BJ (cell line): ENCODE measurements at regions not wholly inside any gene's neighbourhood (a gene's known extent, or its start where the extent isn't known, plus 50 kb on each side); places are given as distances from the start of the nearest gene placed in this dataset.

Experiments
- CTCF ChIA-PET: fragments of 350-600 bp; formaldehyde crosslinking; extraction: SDS; loops from one replicate; lab custom pipeline; 2021; ENCODE audit warnings: antibody characterized with exemption, inconsistent platforms; lab: Yijun Ruan, JAX
- POLR2A ChIA-PET: fragments of 300-600 bp; sonication (Branson Sonifier 250); formaldehyde crosslinking; extraction: SDS; loops from one replicate; lab custom pipeline; 2021; ENCODE audit warnings: antibody characterized with exemption; lab: Charles Lee
- DNase-seq: peaks from one replicate; pipeline ENCODE4 v3.0.0-alpha.2; 2011; ENCODE audit warnings: low read depth
- H3K27me3 ChIP-seq: 2 replicates; pipeline ENCODE4 v1.6.0; 2011; ENCODE audit warnings: low read length; ENCODE audit not compliant: control insufficient read depth, insufficient read depth
- H3K36me3 ChIP-seq: 2 replicates; pipeline ENCODE4 v1.5.1; 2011; ENCODE audit warnings: low read length; ENCODE audit not compliant: control insufficient read depth, insufficient read depth
- H3K4me3 ChIP-seq: 2 replicates; pipeline ENCODE4 v1.5.1; 2011; ENCODE audit warnings: low read depth, mild to moderate bottlenecking, control low read depth, low read length
- CTCF ChIP-seq: IDR thresholded peaks from 2 replicates; pipeline ENCODE4 v1.5.1; 2011; ENCODE audit warnings: low read depth, mild to moderate bottlenecking, control low read depth, inconsistent platforms, low read length, moderate library complexity; ENCODE audit not compliant: insufficient read depth

GRCh38 chr6:2447318-2447920, 202.0 kb upstream of the GMDS start:
- ChIA-PET POLR2A (no interaction called here), CTCF (interaction anchor here (0.6 to 3.0 kb wide), 12 partner anchors 9 to 1457 kb away, joined by 3 to 23 read pairs (median 4); no protein-coding TSS in a partner anchor)
- H3K27me3 ChIP-seq, result 0 out of 2 replicates have a peak, but pooled peaks cover 5% of the 10 kb centered on the region
- no peak for TF ChIP-seq CTCF
- H3K36me3 ChIP-seq, result no peaks in the 10 kb centered on the region
- DNase-seq, result no peak
- H3K4me3 ChIP-seq, result no peak overlapping the region

GRCh38 chr6:2441601-2442475, 196.4 kb upstream of the GMDS start:
- H3K27me3 ChIP-seq, result no peaks in the 10 kb centered on the region
- no peak for DNase-seq
- H3K4me3 ChIP-seq, result no peak overlapping the region
- no peaks in the 10 kb centered on the region for H3K36me3 ChIP-seq
- no peak for TF ChIP-seq CTCF
- ChIA-PET CTCF (interaction anchor here (1.0 to 1.1 kb wide), 3 partner anchors 9 to 846 kb away, joined by 3 read pairs; no protein-coding TSS in a partner anchor), POLR2A (no interaction called here)

GRCh38 chr6:2440516-2440915, 195.1 kb upstream of the GMDS start:
- no peak for TF ChIP-seq CTCF
- H3K27me3 ChIP-seq, result no peaks in the 10 kb centered on the region
- no peak for DNase-seq
- CTCF ChIA-PET, result no interaction called here
- H3K4me3 ChIP-seq, result no peak overlapping the region
- POLR2A ChIA-PET, result no interaction called here
- H3K36me3 ChIP-seq, result no peaks in the 10 kb centered on the region

- DNase-seq, result no peak
- POLR2A ChIA-PET, result no interaction called here
- Histone ChIP-seq H3K4me3 (no peak overlapping the region), H3K36me3 (no peaks in the 10 kb centered on the region), H3K27me3 (no peaks in the 10 kb centered on the region)
- CTCF ChIA-PET, result interaction anchor here (0.6 to 1.3 kb wide), 3 partner anchors 9 to 195 kb away, joined by 3 read pairs; no protein-coding TSS in a partner anchor
- no peak for TF ChIP-seq CTCF
These were observed 194.2 kb upstream of the GMDS start for GRCh38 chr6:2439632-2440031.

DNA sequence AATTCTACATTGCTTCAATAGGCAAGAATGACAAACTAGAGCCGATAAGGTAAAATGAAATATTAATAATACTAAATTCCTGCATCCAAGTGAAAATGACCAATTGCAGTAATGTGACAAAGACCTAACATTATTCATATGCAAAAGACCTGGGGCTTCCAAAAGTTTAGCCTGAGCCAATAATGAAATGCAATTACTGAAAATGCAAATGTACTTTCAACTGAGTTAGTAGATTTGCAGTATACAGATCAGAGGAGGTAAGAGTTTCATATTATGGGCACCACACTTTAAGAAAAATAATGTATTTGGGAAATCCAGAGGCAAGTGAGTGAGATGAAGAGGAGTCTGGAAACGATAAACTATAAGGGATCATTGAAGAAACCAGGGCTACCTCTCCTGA, 193.7 kb upstream of the GMDS start:
- no peak overlapping the region for H3K4me3 ChIP-seq
- POLR2A ChIA-PET, result no interaction called here

More for the DNA sequence above, 193.7 kb upstream of the GMDS start:
- no peaks in the 10 kb centered on the region for H3K27me3 ChIP-seq
- H3K36me3 ChIP-seq, result no peaks in the 10 kb centered on the region
- CTCF ChIA-PET, result interaction anchor here (1.0 to 1.3 kb wide), 3 partner anchors 9 to 196 kb away, joined by 3 to 4 read pairs (median 3); no protein-coding TSS in a partner anchor
- TF ChIP-seq CTCF, result no peak
- DNase-seq, result no peak
